ENCODE measurements at regions not wholly inside any gene's neighbourhood (a gene's known extent, or its start where the extent isn't known, plus 50 kb on each side); places are given as distances from the start of the nearest gene placed in this dataset.
"Not testable (repeated sequence)": the region's sequence is repeated elsewhere in the genome, so short reads cannot be mapped to it uniquely, and the experiment has no call there.

DNA sequence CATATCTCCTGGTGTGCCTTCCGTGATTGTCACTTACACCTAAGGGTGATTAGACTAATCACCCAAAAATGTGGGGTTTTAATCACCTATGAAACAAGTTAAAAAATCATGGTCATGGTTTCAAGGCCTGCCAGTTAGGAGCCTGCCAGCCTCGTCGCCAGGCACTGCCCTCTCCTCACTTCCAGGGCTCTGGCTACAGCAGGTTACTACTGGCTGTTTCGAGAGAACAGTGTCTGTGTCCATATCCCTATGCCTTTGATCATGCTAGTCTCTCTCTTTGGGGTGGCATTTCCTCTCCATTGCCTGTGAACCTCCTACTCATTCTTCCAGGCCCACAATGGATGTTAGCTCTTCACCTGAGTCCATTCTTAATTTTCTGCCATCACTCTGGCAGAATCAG lies 59.2 kb upstream of the LRRC37A2 start:
- TF ChIP-seq ZNF512 (CRISPR knock-in tag; IDR thresholded peaks at IDR 0.05; ENCODE audit: borderline replicate concordance); ZBTB21 (CRISPR knock-in tag; IDR thresholded peaks at IDR 0.05; ENCODE audit: borderline replicate concordance); CTCF (IDR thresholded peaks at IDR 0.05); FOXP1 (CRISPR knock-in tag; IDR thresholded peaks at IDR 0.05; ENCODE audit: borderline replicate concordance); ZNF138 (CRISPR knock-in tag; conservative IDR thresholded peaks at IDR 0.05); SMAD3 (CRISPR knock-in tag; IDR thresholded peaks at IDR 0.05; ENCODE audit: borderline replicate concordance): not testable (repeated sequence)
- TF ChIP-seq, protein P1, sequence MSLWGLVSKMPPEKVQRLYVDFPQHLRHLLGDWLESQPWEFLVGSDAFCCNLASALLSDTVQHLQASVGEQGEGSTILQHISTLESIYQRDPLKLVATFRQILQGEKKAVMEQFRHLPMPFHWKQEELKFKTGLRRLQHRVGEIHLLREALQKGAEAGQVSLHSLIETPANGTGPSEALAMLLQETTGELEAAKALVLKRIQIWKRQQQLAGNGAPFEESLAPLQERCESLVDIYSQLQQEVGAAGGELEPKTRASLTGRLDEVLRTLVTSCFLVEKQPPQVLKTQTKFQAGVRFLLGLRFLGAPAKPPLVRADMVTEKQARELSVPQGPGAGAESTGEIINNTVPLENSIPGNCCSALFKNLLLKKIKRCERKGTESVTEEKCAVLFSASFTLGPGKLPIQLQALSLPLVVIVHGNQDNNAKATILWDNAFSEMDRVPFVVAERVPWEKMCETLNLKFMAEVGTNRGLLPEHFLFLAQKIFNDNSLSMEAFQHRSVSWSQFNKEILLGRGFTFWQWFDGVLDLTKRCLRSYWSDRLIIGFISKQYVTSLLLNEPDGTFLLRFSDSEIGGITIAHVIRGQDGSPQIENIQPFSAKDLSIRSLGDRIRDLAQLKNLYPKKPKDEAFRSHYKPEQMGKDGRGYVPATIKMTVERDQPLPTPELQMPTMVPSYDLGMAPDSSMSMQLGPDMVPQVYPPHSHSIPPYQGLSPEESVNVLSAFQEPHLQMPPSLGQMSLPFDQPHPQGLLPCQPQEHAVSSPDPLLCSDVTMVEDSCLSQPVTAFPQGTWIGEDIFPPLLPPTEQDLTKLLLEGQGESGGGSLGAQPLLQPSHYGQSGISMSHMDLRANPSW (CRISPR knock-in tag; conservative IDR thresholded peaks at IDR 0.05; ENCODE audit: low read depth), result not testable (repeated sequence)

All from WTC11 (cell line).